ENCODE measurements at regions not wholly inside any gene's neighbourhood (a gene's known extent, or its start where the extent isn't known, plus 50 kb on each side); places are given as distances from the start of the nearest gene placed in this dataset.

GRCh38 chr5:2357309-2357708 lies 394.2 kb downstream of the IRX2 start:
- Histone ChIP-seq H4K20me1 (ENCODE audit: insufficient read depth, low read length) (no peaks in the 10 kb centered on the region), H3K9ac (ENCODE audit: low read length) (no peak overlapping the region), H3K9me3 (ENCODE audit: insufficient read depth, low read depth, low read length) (no peaks in the 10 kb centered on the region), H3K4me2 (ENCODE audit: low read length) (no peak overlapping the region), H3K27me3 (ENCODE audit: insufficient read depth, low read length) (no peaks in the 10 kb centered on the region), H3K4me1 (ENCODE audit: insufficient read depth, low read length) (no peaks in the 10 kb centered on the region), H3K79me2 (ENCODE audit: insufficient read depth, low read length) (no peaks in the 10 kb centered on the region), H3K36me3 (ENCODE audit: insufficient read depth, low read length) (no peaks in the 10 kb centered on the region), H2AFZ (ENCODE audit: low read depth, low read length) (no peak overlapping the region), H3K27ac (ENCODE audit: low read depth, low read length) (no peak overlapping the region), H3K4me3 (ENCODE audit: insufficient read depth, low read depth, low read length) (no peak overlapping the region)
- Mint-ChIP-seq H3K4me1 (ENCODE audit: low read depth, unreplicated experiment) (peaks cover 5% of the 10 kb centered on the region), H3K27ac (ENCODE audit: unreplicated experiment) (no peak overlapping the region), H3K9me3 (ENCODE audit: unreplicated experiment) (no peaks in the 10 kb centered on the region), H3K4me3 (ENCODE audit: unreplicated experiment) (no peak overlapping the region), H3K36me3 (ENCODE audit: low read depth, unreplicated experiment) (no peaks in the 10 kb centered on the region), H3K27me3 (ENCODE audit: low read depth, unreplicated experiment) (peaks cover 16% of the 10 kb centered on the region)
- TF ChIP-seq CTCF (IDR thresholded peaks at IDR 0.05; ENCODE audit: insufficient read depth, low read depth, low read length) (no peak), EZH2 (IDR thresholded peaks at IDR 0.05; ENCODE audit: insufficient read depth, low read length) (no peak)
- DNase-seq (ENCODE audit: low read depth) (no peak), FAIRE-seq (no peak)

GRCh38 chr5:2355859-2356258 lies 395.6 kb downstream of the IRX2 start:
- no peaks in the 10 kb centered on the region for H3K27me3 ChIP-seq (ENCODE audit: insufficient read depth, low read length)
- FAIRE-seq: no peak
- H3K4me3 ChIP-seq (ENCODE audit: insufficient read depth, low read depth, low read length): no peak overlapping the region
- no peak for DNase-seq (ENCODE audit: low read depth)
- no peak overlapping the region for H3K27ac Mint-ChIP-seq (ENCODE audit: unreplicated experiment)
- no peak overlapping the region for H3K4me3 Mint-ChIP-seq (ENCODE audit: unreplicated experiment)
- H3K9ac ChIP-seq (ENCODE audit: low read length): no peak overlapping the region
- no peak overlapping the region for H2AFZ ChIP-seq (ENCODE audit: low read depth, low read length)
- no peaks in the 10 kb centered on the region for H4K20me1 ChIP-seq (ENCODE audit: insufficient read depth, low read length)
- no peaks in the 10 kb centered on the region for H3K36me3 Mint-ChIP-seq (ENCODE audit: low read depth, unreplicated experiment)
- peaks cover 16% of the 10 kb centered on the region for H3K27me3 Mint-ChIP-seq (ENCODE audit: low read depth, unreplicated experiment)
- H3K9me3 ChIP-seq (ENCODE audit: insufficient read depth, low read depth, low read length): peaks cover 3% of the 10 kb centered on the region
- H3K27ac ChIP-seq (ENCODE audit: low read depth, low read length): no peak overlapping the region
- H3K4me1 Mint-ChIP-seq (ENCODE audit: low read depth, unreplicated experiment): peaks cover 5% of the 10 kb centered on the region
- no peak for TF ChIP-seq EZH2 (IDR thresholded peaks at IDR 0.05; ENCODE audit: insufficient read depth, low read length)
- no peak for TF ChIP-seq CTCF (IDR thresholded peaks at IDR 0.05; ENCODE audit: insufficient read depth, low read depth, low read length)
- H3K4me1 ChIP-seq (ENCODE audit: insufficient read depth, low read length): no peaks in the 10 kb centered on the region
- no peak overlapping the region for H3K4me2 ChIP-seq (ENCODE audit: low read length)
- H3K79me2 ChIP-seq (ENCODE audit: insufficient read depth, low read length): no peaks in the 10 kb centered on the region
- no peaks in the 10 kb centered on the region for H3K36me3 ChIP-seq (ENCODE audit: insufficient read depth, low read length)
- H3K9me3 Mint-ChIP-seq (ENCODE audit: unreplicated experiment): no peaks in the 10 kb centered on the region

- TF ChIP-seq EZH2 (IDR thresholded peaks at IDR 0.05; ENCODE audit: insufficient read depth, low read length) (no peak), CTCF (IDR thresholded peaks at IDR 0.05; ENCODE audit: insufficient read depth, low read depth, low read length) (no peak)
- Histone ChIP-seq H3K36me3 (ENCODE audit: insufficient read depth, low read length) (no peaks in the 10 kb centered on the region), H3K4me3 (ENCODE audit: insufficient read depth, low read depth, low read length) (no peak overlapping the region), H3K27ac (ENCODE audit: low read depth, low read length) (no peak overlapping the region), H3K4me2 (ENCODE audit: low read length) (no peak overlapping the region), H2AFZ (ENCODE audit: low read depth, low read length) (no peak overlapping the region), H3K9me3 (ENCODE audit: insufficient read depth, low read depth, low read length) (peaks cover 3% of the 10 kb centered on the region), H3K9ac (ENCODE audit: low read length) (no peak overlapping the region), H3K27me3 (ENCODE audit: insufficient read depth, low read length) (no peaks in the 10 kb centered on the region), H3K4me1 (ENCODE audit: insufficient read depth, low read length) (no peaks in the 10 kb centered on the region), H4K20me1 (ENCODE audit: insufficient read depth, low read length) (no peaks in the 10 kb centered on the region), H3K79me2 (ENCODE audit: insufficient read depth, low read length) (no peaks in the 10 kb centered on the region)
- Mint-ChIP-seq H3K9me3 (ENCODE audit: unreplicated experiment) (peaks cover 4% of the 10 kb centered on the region), H3K4me1 (ENCODE audit: low read depth, unreplicated experiment) (peaks cover 5% of the 10 kb centered on the region), H3K27me3 (ENCODE audit: low read depth, unreplicated experiment) (peaks cover 9% of the 10 kb centered on the region), H3K4me3 (ENCODE audit: unreplicated experiment) (no peak overlapping the region), H3K36me3 (ENCODE audit: low read depth, unreplicated experiment) (no peaks in the 10 kb centered on the region), H3K27ac (ENCODE audit: unreplicated experiment) (no peak overlapping the region)
- FAIRE-seq (no peak), DNase-seq (ENCODE audit: low read depth) (no peak)
Observed at GRCh38 chr5:2353871-2354440, 397.5 kb downstream of the IRX2 start.

Data from astrocyte (in vitro differentiated cells and primary cell).